SU-DHL-6 (cell line): ENCODE measurements at regions not wholly inside any gene's neighbourhood (a gene's known extent, or its start where the extent isn't known, plus 50 kb on each side); places are given as distances from the start of the nearest gene placed in this dataset.

Experiments
- CTCF ChIP-seq: fragments of 200-600 bp; sonication (generic); IDR thresholded peaks from one replicate; pipeline ENCODE4 v1.5.1; 2017; ENCODE audit warnings: antibody characterized with exemption, mild to moderate bottlenecking, low read length, moderate library complexity; ENCODE audit not compliant: insufficient read depth, poor library complexity, severe bottlenecking
- EZH2phosphoT487 ChIP-seq: fragments of 200-600 bp; sonication (generic), shearing (Covaris generic); conservative IDR thresholded peaks from 2 replicates; pipeline ENCODE4 v1.6.1; 2018; ENCODE audit warnings: mild to moderate bottlenecking, antibody characterized with exemption, low read length, moderate library complexity, mixed read lengths

DNA sequence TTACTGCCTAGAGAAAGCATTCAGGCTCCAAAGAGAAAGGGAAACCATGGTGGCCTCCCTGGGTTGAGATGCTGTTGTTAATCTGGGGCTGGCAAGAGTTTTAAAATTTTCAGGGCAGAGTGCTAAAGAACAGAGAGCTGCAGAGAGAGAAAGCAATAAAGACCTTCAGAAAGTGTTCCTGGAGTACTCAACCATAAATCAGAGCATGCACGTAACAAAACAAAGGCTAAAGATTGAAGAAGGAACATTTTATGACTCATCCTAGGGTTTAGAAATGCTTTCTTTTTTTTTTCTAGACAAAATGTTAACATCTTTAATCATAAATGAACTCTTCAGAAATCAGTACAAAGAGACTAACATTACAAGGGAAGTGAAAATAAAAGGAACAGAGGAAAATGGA is 562.3 kb upstream of the NDST4 start:
- TF ChIP-seq CTCF (no peak), EZH2phosphoT487 (no peak)
